Body of pancreas (tissue), 4 donors: ENCODE measurements at regions not wholly inside any gene's neighbourhood (a gene's known extent, or its start where the extent isn't known, plus 50 kb on each side); places are given as distances from the start of the nearest gene placed in this dataset.

ENCODE experiments used
- CTCF ChIP-seq, 7 experiments: fragments of 450-650 bp in 4 of 7; fragments of 200-600 bp in 3 of 7; sonication (generic) in 3 of 7; IDR thresholded peaks; one replicate each; pipeline ENCODE4 v1.5.1; 2016 to 2019; ENCODE audit warnings: antibody characterized with exemption in 7 of 7
- POLR2A ChIP-seq, 3 donors: fragments of 450-650 bp; IDR thresholded peaks; one replicate each; pipeline ENCODE4 v1.6.1; 2016; ENCODE audit warnings: antibody characterized with exemption in 3 of 3, mild to moderate bottlenecking in 2 of 3

- TF ChIP-seq CTCF (IDR thresholded peaks at IDR 0.05) (no peak), POLR2A (IDR thresholded peaks at IDR 0.05) (no peak)
Measured at GRCh38 chr12:111046896-111047295, 126.5 kb upstream of the MYL2 start.
